Fibroblast of skin of scalp (primary cell): ENCODE measurements at regions not wholly inside any gene's neighbourhood (a gene's known extent, or its start where the extent isn't known, plus 50 kb on each side); places are given as distances from the start of the nearest gene placed in this dataset.
A peak's percentile ranks its signal among the peaks of the same experiment; 100 is the strongest.
"Not testable (repeated sequence)": the region's sequence is repeated elsewhere in the genome, so short reads cannot be mapped to it uniquely, and the experiment has no call there.

Source experiments
- DNase-seq: peaks from one replicate; pipeline ENCODE4 v3.0.0-alpha.2; 2013

- DNase-seq, result no peak
Observed at GRCh38 chr12:27133022-27133590, 50.7 kb upstream of the C12orf71 start.

- DNase-seq, result no peak
Observed at GRCh38 chr12:27140478-27140969, 58.1 kb upstream of the C12orf71 start.

- peak; percentile 78 for DNase-seq
Observed at GRCh38 chr12:27142101-27142721, 59.8 kb upstream of the C12orf71 start.

DNA sequence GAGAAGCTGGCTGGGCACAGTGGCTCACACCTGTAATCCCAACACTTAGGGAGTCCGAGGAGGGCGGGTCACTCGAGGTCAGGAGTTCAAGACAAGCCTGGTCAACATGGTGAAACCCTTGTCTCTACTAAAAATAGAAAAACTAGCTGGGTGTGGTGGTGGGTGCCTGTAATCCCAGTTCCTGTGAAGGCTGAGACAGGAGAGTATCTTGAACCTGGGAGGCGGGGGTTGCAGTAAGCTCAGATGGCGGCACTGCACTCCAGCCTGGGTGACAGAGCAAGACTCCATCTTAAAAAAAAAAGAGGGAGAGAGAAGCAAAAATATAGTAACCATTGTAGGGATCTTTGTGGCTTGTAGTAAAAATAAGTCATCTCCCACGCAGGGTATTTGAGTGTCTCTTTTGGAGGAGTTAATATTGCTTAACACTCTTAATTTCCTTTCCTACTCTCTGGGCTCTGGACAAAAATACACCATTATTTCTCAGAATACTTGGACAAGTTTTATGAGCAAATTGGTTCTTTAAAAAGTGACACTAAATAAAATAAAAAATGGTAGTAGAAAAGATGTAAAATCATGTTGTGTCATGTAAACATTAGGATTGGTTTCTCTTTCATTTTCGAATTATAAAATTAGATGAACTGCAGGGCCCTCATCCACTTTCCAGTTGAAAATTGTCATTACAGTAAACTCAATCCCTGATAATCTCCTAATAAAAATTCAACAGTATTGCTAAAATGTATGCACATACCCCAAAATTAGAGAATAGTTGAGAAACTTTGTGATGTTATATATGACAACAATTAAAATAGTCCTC is 61.1 kb upstream of the C12orf71 start:
- DNase-seq, result no peak

DNA sequence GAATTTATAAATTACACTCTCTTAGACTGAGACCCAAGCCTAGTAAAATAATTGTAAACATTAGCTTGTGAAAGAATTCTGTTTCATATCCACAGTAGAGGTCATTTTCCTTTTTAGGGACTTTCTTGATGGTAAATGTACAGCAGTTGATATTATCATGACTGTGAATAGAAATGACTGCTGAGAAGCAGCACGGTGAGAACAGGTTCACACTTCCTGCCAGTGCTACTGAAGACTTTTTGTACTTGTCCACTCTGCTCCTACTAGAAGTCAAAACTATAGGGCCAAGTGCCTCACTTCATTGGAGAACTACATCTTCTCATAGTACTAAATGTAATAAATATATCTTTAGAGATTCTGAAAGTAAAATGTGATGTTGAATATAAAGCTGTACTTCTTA is 63.3 kb upstream of the C12orf71 start:
- DNase-seq, result not testable (repeated sequence)

- DNase-seq, result no peak
Observed at GRCh38 chr12:27148373-27148772, 66.0 kb upstream of the C12orf71 start.

- DNase-seq, result no peak
Observed at GRCh38 chr12:27148791-27149190, 66.4 kb upstream of the C12orf71 start.

- no peak for DNase-seq
Observed at GRCh38 chr12:27151479-27151878, 69.1 kb upstream of the C12orf71 start.

DNA sequence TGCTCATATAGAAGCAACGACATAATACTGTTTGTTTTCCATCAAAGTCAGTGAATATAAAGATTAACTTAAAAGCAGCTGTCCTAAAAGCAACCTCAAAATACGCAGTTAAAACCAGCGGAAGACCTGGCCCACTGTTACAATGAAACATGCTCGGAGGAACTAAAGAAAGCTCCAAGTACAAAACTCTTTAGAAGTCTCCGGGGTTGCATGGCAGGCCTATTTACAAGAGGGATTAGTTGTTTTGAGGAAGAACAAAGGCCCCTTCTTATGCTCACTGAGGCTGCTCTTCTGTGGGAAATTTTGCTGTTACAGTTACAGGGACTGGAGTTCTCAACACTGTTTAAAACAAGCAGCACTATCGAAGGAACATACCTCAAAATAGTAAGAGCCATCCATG is 75.9 kb upstream of the C12orf71 start:
- DNase-seq, result no peak

DNA sequence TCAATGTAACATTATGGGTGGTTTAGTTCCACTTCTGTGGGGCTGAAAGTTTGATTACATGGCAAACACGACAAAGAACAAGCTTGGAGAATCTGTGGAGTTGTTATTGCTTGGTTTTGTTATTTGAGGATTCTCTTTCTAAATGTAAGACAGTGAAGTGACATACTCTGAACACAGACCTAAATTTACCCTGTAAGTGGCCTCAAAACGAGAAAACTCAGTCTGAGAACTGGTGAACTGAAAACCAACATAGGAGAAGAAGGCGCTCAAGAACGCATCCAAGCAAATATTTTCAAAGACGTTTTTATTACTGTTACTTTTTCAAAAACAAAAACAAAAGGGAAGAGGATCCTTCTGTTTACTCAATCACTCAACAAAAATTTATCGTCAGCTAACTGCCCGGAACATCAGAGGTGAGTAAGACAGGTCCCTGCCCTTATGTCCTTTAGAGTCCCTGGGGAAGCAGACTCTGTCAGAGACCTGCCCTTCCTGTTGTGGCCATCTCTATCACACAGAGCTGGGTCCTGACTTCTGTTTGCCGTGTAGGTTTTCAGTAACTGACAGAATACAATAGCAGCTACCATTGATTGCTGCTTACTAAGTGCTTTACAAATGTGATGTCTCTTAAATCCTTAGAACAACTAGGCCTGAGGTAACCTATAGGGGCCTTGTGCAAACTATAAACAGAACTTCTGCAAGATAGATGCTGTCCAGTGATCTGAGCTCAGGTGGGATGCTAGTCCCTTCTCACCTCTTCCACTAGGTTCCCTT is 79.3 kb upstream of the C12orf71 start:
- no peak for DNase-seq

GRCh38 chr12:27162229-27162537 is 79.8 kb upstream of the C12orf71 start:
- DNase-seq, result no peak

DNA sequence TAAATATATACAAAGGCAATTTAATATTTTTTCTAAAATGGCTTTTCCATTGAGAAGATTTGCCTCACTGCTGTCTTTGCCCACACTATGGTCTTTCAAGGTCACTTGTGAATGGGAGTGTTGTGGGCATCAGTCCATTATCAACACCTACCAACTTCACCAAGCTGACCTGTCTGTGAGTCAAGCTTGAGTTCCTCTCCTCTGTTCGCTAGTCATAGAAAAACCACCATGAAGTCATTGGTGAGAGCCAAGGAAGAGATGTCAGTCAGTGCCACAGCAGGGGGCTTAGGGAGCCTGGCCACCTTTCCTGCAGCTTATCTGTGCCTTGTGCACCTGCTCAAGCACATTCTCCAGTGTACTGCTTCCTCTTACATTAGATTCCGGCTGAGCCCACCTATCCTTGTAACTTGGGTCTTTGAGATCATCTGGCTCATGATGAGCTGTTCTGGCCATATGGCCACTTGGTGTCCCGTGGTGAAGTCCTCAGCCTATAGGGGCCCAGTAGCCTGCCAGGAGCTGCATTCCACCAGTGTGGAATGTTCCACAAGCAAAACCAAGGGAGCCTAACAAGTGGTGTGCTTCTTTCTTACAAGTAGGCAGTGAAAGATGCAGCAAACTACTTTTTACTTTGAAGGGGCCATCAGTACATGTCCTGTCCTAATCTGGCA is 80.8 kb upstream of the C12orf71 start:
- peak; percentile 58 for DNase-seq

DNA sequence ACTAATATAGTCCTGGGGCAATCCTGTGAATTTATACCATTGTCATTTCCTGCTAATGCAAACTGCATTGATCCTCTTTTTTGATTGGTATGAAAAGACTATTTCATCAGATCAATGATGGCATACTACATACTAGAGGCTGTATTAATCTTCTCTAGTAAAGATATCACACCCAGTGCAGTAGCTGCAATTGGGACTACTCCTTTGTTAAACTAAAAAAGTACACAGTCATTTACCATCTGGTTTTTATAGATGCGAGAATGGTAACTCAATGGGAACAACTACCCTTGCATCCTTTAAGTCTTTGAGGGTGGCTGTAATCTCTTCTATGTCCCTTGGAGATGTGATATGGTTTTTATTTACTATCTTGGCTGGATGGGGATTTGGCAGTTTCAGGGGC is 80.2 kb upstream of the STK38L start:
- no peak for DNase-seq

DNA sequence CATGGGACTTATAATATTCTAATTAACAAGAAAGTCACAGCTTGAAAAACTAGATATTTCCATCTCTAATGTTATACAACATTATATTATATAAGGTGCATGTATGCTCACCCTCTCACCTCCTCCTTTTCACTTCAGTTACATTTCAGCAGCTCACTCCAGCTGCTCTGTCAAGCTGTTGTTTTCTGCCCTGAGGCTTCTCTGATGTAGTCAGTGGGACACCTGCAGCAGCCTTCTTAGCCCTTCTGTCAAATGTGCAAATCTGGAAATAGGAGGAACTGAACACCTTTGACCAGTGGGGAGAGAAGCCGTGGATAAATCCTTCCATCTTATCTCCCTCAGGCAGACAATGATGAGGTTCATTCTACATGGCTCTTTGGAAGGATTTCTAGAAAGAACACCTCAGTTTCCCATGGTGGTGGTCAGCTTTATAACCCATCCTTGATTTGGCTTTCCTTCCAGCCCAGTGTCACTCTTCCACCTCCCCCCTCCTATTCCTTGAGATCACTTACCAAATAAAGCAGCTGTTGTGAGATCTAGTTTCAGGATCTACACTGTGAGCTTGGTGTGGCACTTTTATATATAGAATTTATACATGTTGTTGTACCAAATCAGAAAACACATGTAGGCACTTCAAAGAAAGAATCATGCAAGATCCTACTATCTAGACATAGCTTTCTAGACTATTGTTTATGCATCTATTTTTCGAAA is 79.6 kb upstream of the STK38L start:
- DNase-seq, result no peak

DNA sequence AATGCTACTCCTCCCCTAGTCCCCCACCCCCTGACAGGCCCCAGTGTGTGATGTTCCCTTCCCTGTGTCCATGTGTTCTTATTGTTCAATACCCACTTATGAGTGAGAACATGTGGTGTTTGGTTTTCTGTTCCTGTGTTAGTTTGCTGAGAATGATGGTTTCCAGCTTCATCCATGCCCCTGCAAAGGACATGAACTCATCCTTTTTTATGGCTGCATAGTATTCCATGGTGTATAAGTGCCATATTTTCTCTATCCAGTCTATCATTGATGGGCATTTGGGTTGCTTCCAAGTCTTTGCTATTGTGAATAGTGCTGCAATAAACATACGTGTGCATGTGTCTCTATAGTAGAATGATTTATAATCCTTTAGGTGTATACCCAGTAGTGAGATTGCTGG is 78.1 kb upstream of the STK38L start:
- DNase-seq, result not testable (repeated sequence)

DNA sequence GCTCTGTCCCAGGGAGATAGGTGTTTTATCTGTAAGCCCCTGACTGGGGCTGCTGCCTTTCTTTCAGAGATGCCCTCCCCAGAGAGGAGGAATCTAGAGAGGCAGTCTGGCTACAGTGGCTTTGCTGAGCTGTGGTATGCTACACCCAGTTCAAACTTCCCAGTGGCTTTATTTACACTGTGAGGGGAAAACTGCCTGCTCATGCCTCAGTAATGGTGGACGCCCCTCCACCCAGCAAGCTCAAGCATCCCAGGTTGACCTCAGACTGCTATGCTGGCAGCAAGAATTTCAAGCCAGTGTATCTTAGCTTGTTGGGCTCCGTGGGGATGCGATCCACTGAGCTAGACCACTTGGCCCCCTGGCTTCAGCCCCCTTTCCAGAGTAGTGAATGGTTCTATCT is 72.6 kb upstream of the STK38L start:
- DNase-seq, result peak; percentile 42

DNA sequence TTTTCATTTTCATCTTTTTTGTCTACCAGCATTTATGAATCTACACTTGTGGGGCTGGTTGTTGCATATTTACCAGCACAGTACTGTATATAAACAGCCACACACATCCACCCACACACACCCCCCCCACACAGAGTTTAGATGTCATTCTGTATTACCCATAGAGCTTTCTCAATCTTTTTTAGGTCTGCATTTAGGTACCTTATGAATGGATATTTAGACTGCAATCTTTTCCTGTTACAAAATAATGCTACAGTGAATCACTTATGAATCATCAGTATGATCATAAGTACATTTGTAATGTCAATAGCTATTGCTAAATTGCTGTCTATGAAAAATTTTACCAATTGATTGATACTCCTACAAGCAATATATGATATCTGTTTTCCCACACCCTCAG is 67.3 kb upstream of the STK38L start:
- peak; percentile 72 for DNase-seq

GRCh38 chr12:27177706-27178105 is 66.4 kb upstream of the STK38L start:
- peak; percentile 93 for DNase-seq

DNA sequence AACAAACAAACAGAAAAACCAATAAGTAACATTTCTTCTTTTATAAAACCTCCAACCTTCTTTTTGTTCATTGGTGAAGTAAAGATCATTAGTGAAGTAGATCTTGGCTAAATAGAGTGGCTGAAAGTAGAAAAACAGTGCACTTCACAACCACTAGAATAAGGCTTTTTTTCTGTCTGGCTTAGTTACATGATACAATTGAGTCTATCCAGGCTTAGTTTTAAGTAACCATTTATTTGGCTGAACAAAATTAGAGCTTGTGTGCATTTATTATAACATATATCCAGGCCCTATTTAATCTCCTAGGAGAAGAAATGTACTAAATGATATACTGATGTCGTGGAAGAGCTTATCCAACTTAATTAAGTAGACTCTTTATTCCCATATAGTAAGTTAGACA is 65.8 kb upstream of the STK38L start:
- no peak for DNase-seq

GRCh38 chr12:27178723-27179399 is 65.2 kb upstream of the STK38L start:
- peak; percentile 71 for DNase-seq
